Right lobe of liver (tissue), 6 donors: ENCODE measurements at regions not wholly inside any gene's neighbourhood (a gene's known extent, or its start where the extent isn't known, plus 50 kb on each side); places are given as distances from the start of the nearest gene placed in this dataset.

Source experiments
- ATAC-seq, 4 donors: fragments of 200-7000 bp; cut with Tn5 transposase; one replicate each; pipeline ENCODE4 v1.9.1; 2020; ENCODE audit warnings: mild to moderate bottlenecking in 4 of 4, moderate library complexity in 4 of 4
- DNase-seq, 3 donors: peaks; one replicate each; pipeline ENCODE4 v3.0.0-alpha.2; 2020
- H3K27ac ChIP-seq, 3 donors: fragments of 200-600 bp; one replicate each; pipeline ENCODE4 v1.8.0; 2022
- H3K27me3 ChIP-seq, 2 donors: fragments of 200-600 bp; one replicate each; pipeline ENCODE4 v1.8.0; 2022
- H3K36me3 ChIP-seq, 4 donors: fragments of 200-600 bp; sonication (generic) in 1 of 4; one replicate each; pipeline versions ENCODE4 v1.5.1 to v1.8.0; 2017 to 2022; ENCODE audit warnings: control low read depth in 1 of 4
- H3K4me1 ChIP-seq, 4 donors: fragments of 200-600 bp; sonication (generic) in 1 of 4; one replicate each; pipeline versions ENCODE4 v1.5.1 to v1.8.0; 2017 to 2022; ENCODE audit warnings: control low read depth in 1 of 4
- H3K4me3 ChIP-seq, 3 donors: fragments of 200-600 bp; one replicate each; pipeline ENCODE4 v1.8.0; 2022
- H3K9me3 ChIP-seq, 4 donors: fragments of 200-600 bp; sonication (generic) in 1 of 4; one replicate each; pipeline versions ENCODE4 v1.5.1 to v1.8.0; 2017 to 2022; ENCODE audit warnings: control low read depth in 1 of 4
- POLR2A ChIP-seq: fragments of 450-650 bp; IDR thresholded peaks from one replicate; pipeline ENCODE4 v1.6.1; 2017; ENCODE audit warnings: antibody characterized with exemption, mild to moderate bottlenecking
- WGBS: methylation state at CpG from one replicate; pipeline ENCODE4 v1.1.6; 2018; ENCODE audit warnings: low coverage, low lambda C conversion rate; ENCODE audit not compliant: insufficient coverage; ENCODE audit errors: missing lambda C conversion rate; 5-methylcytosine and 5-hydroxymethylcytosine counted together
- intact Hi-C, 2 donors: fragments of 100-400 bp; cut with DNase I; formaldehyde crosslinking; loops; one replicate each; pipeline versions ENCODE4 v1.11.2 to v1.14.1; 2022
- TF ChIP-seq, protein P1 (sequence below), 4 donors: fragments of 200-600 bp in 3 of 4; fragments of 450-650 bp in 1 of 4; IDR thresholded peaks; one replicate each; pipeline versions ENCODE4 v1.5.1 to v1.8.0; 2016 to 2022; ENCODE audit warnings: antibody characterized with exemption in 4 of 4, mild to moderate bottlenecking in 2 of 4
- donor health status: DM: no; HTN: yes; CAD: no.
- donor health status: DM: no; HTN: no; CAD: no.
- donor health status: DM: no; HTN: no; CAD: no.
- donor health status: DM: no; HTN: yes; CAD: no.
- donor health status: DM: no; HTN: yes; CAD: no.

DNA sequence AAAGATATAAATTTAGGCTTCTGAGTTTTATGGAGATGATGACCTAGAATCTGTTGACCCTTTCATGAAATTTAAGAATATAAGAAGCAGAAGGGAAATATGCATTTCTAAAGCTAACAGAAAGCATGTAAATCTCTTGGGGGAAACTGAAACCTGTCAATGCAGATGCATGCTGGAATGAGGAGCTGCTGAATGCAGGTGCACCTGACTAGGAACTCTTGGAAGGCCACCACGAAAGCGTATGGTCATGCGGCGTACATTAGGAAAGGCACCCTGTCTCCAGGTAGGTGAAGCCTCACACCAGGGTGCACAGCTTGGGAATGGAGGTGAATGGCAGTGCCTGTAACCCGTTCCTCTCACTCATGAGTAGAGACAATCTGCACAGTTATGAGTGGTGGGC is 309.7 kb downstream of the SEC16B start:
- H3K9me3 ChIP-seq: no peaks in the 10 kb centered on the region
- no CpG with 5 or more reads among the region's 5 CpGs for WGBS
- no peak for TF ChIP-seq POLR2A
- TF ChIP-seq, protein P1, sequence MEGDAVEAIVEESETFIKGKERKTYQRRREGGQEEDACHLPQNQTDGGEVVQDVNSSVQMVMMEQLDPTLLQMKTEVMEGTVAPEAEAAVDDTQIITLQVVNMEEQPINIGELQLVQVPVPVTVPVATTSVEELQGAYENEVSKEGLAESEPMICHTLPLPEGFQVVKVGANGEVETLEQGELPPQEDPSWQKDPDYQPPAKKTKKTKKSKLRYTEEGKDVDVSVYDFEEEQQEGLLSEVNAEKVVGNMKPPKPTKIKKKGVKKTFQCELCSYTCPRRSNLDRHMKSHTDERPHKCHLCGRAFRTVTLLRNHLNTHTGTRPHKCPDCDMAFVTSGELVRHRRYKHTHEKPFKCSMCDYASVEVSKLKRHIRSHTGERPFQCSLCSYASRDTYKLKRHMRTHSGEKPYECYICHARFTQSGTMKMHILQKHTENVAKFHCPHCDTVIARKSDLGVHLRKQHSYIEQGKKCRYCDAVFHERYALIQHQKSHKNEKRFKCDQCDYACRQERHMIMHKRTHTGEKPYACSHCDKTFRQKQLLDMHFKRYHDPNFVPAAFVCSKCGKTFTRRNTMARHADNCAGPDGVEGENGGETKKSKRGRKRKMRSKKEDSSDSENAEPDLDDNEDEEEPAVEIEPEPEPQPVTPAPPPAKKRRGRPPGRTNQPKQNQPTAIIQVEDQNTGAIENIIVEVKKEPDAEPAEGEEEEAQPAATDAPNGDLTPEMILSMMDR (IDR thresholded peaks at IDR 0.05): no peak
- H3K4me1 ChIP-seq: peaks cover 0 to 7% (median 0%) of the 10 kb centered on the region in 4 donors
- intact Hi-C loops: no loop called here
- no peak overlapping the region for H3K4me3 ChIP-seq
- H3K27me3 ChIP-seq: no peaks in the 10 kb centered on the region
- ATAC-seq: no peak
- H3K27ac ChIP-seq: no peak overlapping the region
- DNase-seq: no peak
- no peaks in the 10 kb centered on the region for H3K36me3 ChIP-seq

DNA sequence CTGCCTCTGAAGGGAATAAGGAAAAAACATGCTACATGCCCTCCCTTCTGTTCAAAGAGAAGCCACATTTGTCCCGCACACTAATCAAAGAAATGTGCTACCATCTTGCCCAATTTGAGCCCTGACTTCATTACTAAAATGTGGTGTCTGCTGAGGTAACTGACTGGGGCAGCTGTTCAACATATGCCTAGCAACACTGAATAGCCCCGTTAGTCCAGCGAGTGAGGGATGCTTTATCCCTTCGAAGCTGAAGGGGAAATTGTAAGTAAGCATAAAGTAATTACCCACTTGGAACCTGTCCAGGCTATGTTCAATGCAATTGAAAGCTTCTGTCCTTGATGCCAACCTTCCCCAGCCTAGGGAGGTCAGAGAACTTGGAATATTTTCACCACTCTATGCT is 310.6 kb downstream of the SEC16B start:
- intact Hi-C loops: no loop called here
- DNase-seq (no peak), ATAC-seq (no peak)
- no peaks in the 10 kb centered on the region for H3K9me3 ChIP-seq
- no peaks in the 10 kb centered on the region for H3K27me3 ChIP-seq
- peaks cover 0 to 7% (median 0%) of the 10 kb centered on the region in 4 donors for H3K4me1 ChIP-seq
- 69% methylated on average over 2 of the region's 4 CpGs for WGBS
- H3K4me3 ChIP-seq: no peak overlapping the region
- H3K27ac ChIP-seq: no peak overlapping the region
- no peaks in the 10 kb centered on the region for H3K36me3 ChIP-seq
- no peak for TF ChIP-seq POLR2A
- TF ChIP-seq, protein P1 (IDR thresholded peaks at IDR 0.05): no peak

DNA sequence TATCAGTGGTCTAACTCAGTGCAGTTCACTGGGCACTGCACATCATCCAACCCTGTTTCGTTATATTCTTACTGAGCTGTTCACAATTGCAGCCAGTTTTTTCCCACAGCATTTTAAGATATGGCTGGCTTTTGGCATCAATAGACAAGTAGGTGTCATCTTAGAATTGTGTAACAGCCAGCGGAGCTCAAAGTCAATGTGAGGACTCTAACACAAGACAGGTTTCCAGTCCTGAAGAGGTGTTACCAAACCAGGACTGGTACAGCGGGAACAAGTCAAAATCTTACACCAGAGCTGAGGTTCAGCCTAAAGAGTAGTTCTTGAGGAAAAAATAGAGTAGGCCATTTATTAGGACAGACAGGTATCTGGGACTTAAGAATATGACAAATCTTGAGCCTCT is 313.3 kb downstream of the SEC16B start:
- Histone ChIP-seq H3K4me3 (no peak overlapping the region), H3K4me1 (peaks cover 0 to 10% (median 1%) of the 10 kb centered on the region in 4 donors), H3K27ac (no peak overlapping the region), H3K27me3 (no peaks in the 10 kb centered on the region), H3K9me3 (no peaks in the 10 kb centered on the region), H3K36me3 (no peaks in the 10 kb centered on the region)
- no peak for TF ChIP-seq POLR2A
- TF ChIP-seq, protein P1 (IDR thresholded peaks at IDR 0.05): no peak
- peak in 1 of 3 donors; percentile 54 for DNase-seq
- intact Hi-C loops: no loop called here
- peak; percentile 76 to 91 (median 82) for ATAC-seq
- WGBS: 13% methylated on average over 3 of the region's 3 CpGs

DNA sequence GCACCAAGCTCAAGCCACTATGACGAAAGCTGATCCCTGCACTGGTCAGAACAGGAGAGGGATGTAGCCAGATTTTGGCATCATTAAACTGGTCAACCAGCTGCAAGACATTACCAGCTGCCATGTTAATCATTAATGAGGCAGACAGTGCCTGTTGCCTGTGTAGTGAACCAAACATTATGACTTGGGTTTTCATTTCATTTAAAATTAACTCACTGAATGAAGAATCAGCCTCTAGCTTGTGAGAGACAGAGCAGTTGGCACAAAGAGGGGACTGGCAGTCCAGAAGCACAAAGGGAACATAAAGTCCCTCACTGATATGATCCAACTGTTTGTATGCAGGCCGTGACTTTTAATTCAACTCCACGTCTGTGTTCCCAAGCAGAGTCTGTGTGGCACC is 318.9 kb downstream of the SEC16B start:
- peak; percentile 89 to 92 (median 91) for ATAC-seq

More for the DNA sequence above, 318.9 kb downstream of the SEC16B start:
- H3K4me1 ChIP-seq: peaks cover 0 to 46% (median 18%) of the 10 kb centered on the region in 4 donors
- no peak overlapping the region for H3K4me3 ChIP-seq
- intact Hi-C loops: no loop called here
- H3K27me3 ChIP-seq: no peaks in the 10 kb centered on the region
- no peaks in the 10 kb centered on the region for H3K9me3 ChIP-seq
- TF ChIP-seq, protein P1 (IDR thresholded peaks at IDR 0.05): no peak
- TF ChIP-seq POLR2A: no peak
- peak overlapping the region; percentile 1 to 81 (median 52) for H3K27ac ChIP-seq
- WGBS: 17% methylated on average over 3 of the region's 3 CpGs
- no peaks in the 10 kb centered on the region for H3K36me3 ChIP-seq
- DNase-seq: peak in 2 of 3 donors; percentile 57 to 86
